ENCODE measurements at regions not wholly inside any gene's neighbourhood (a gene's known extent, or its start where the extent isn't known, plus 50 kb on each side); places are given as distances from the start of the nearest gene placed in this dataset.

DNA sequence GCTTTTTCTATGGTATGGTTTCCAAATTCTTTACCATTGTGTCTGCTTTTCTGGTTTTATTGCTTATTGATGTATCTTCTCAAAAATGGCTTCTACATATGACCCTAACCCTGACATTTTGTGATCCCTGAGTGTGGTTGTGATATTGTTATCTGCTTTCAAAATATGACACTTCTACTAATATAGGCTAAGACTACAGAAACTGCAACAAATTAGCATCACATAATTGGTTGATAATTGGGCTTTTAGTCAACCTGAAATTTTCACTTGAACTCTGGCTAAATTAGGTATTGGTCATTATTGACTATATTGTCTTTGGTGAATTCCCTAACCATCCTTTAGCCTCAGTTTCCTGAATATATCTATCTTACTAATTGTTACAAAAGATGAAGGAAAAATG is 246.1 kb downstream of the PIK3C3 start:
- no peaks in the 10 kb centered on the region for H3K27me3 ChIP-seq
- peaks cover 6% of the 10 kb centered on the region for H3K4me1 ChIP-seq (ENCODE audit: low read depth)
- DNase-seq (ENCODE audit: low read depth in 1 of 2, low spot score in 1 of 2), result no peak
- H3K9me3 ChIP-seq (ENCODE audit: low read depth), result no peaks in the 10 kb centered on the region
- no peaks in the 10 kb centered on the region for H3K36me3 ChIP-seq
- H3K4me3 ChIP-seq, result no peak overlapping the region
- no peak overlapping the region for H3K27ac ChIP-seq
- TF ChIP-seq, protein P1, sequence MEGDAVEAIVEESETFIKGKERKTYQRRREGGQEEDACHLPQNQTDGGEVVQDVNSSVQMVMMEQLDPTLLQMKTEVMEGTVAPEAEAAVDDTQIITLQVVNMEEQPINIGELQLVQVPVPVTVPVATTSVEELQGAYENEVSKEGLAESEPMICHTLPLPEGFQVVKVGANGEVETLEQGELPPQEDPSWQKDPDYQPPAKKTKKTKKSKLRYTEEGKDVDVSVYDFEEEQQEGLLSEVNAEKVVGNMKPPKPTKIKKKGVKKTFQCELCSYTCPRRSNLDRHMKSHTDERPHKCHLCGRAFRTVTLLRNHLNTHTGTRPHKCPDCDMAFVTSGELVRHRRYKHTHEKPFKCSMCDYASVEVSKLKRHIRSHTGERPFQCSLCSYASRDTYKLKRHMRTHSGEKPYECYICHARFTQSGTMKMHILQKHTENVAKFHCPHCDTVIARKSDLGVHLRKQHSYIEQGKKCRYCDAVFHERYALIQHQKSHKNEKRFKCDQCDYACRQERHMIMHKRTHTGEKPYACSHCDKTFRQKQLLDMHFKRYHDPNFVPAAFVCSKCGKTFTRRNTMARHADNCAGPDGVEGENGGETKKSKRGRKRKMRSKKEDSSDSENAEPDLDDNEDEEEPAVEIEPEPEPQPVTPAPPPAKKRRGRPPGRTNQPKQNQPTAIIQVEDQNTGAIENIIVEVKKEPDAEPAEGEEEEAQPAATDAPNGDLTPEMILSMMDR (IDR thresholded peaks at IDR 0.05; ENCODE audit: low read depth, low read length), result no peak

DNA sequence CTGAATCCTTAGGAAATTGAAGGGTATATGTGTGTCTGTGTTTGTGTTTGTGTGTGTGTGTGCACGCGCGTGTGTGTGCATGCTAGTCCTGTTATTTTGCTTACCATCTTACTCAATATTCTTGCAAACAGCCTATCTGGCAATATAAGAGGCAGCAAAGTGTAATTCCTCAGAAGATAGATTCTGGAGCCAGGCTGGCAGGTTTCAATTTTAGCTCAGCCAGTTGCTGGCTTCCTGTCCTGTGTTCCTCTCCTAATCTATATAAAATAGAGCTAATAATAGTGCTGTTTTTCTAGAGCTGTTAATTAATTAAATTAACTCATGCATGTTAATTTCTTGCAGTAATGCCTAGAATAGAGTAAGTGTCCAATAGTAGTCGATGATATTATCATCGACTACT is 256.2 kb downstream of the PIK3C3 start:
- no peak overlapping the region for H3K4me3 ChIP-seq
- DNase-seq (ENCODE audit: low read depth in 1 of 2, low spot score in 1 of 2), result no peak
- no peaks in the 10 kb centered on the region for H3K4me1 ChIP-seq (ENCODE audit: low read depth)
- H3K27me3 ChIP-seq, result no peaks in the 10 kb centered on the region
- no peaks in the 10 kb centered on the region for H3K36me3 ChIP-seq
- H3K27ac ChIP-seq, result no peak overlapping the region
- TF ChIP-seq, protein P1 (IDR thresholded peaks at IDR 0.05; ENCODE audit: low read depth, low read length), result no peak
- no peaks in the 10 kb centered on the region for H3K9me3 ChIP-seq (ENCODE audit: low read depth)

DNA sequence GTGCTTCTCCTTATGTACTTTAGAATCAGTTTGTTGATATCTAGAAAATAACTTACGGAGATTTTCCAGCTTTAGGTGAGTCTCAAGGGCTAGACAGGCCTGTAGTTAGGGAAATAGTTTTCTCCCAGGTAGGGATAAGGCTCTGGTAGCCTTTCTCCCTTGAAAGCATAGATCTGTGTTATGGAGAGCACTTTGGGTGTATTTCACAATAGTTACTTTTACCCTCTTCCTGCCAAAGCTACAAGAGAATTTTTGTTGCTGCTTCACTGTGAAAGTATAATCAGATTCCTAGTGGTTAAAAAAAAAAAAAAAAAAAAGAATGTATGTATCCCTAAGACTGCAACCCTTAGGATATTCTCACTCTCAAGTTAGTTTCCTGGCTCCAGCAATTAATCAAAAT is 267.5 kb downstream of the PIK3C3 start:
- H3K27ac ChIP-seq, result no peak overlapping the region
- H3K4me1 ChIP-seq (ENCODE audit: low read depth), result no peaks in the 10 kb centered on the region
- H3K9me3 ChIP-seq (ENCODE audit: low read depth), result no peaks in the 10 kb centered on the region
- H3K36me3 ChIP-seq, result no peaks in the 10 kb centered on the region
- no peak overlapping the region for H3K4me3 ChIP-seq
- no peaks in the 10 kb centered on the region for H3K27me3 ChIP-seq
- DNase-seq (ENCODE audit: low read depth in 1 of 2, low spot score in 1 of 2), result no peak
- TF ChIP-seq, protein P1 (IDR thresholded peaks at IDR 0.05; ENCODE audit: low read depth, low read length), result no peak

DNA sequence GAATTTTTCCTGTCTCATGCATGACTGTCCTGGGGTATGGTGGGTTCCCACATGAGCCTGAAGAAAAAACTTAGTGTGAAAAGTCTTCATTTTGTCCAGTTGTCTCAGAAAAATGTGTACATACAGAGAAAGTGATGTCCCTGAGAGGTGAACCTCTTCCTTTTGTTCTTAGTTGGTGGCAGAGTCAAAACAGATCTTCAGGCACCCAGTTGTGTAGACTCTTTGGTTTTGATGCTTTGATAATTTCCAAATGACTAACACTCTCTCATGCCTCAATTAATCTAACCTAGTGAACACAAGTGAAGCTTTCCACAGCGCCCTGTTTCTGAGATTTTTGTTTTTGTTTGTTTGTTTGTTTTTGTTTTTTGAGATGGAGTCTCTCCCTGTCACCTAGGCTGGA is 273.5 kb downstream of the PIK3C3 start:
- Histone ChIP-seq H3K9me3 (ENCODE audit: low read depth) (no peaks in the 10 kb centered on the region), H3K27ac (no peak overlapping the region), H3K4me3 (no peak overlapping the region), H3K4me1 (ENCODE audit: low read depth) (no peaks in the 10 kb centered on the region), H3K36me3 (no peaks in the 10 kb centered on the region), H3K27me3 (no peaks in the 10 kb centered on the region)
- TF ChIP-seq, protein P1 (IDR thresholded peaks at IDR 0.05; ENCODE audit: low read depth, low read length), result no peak
- DNase-seq (ENCODE audit: low read depth in 1 of 2, low spot score in 1 of 2), result no peak

DNA sequence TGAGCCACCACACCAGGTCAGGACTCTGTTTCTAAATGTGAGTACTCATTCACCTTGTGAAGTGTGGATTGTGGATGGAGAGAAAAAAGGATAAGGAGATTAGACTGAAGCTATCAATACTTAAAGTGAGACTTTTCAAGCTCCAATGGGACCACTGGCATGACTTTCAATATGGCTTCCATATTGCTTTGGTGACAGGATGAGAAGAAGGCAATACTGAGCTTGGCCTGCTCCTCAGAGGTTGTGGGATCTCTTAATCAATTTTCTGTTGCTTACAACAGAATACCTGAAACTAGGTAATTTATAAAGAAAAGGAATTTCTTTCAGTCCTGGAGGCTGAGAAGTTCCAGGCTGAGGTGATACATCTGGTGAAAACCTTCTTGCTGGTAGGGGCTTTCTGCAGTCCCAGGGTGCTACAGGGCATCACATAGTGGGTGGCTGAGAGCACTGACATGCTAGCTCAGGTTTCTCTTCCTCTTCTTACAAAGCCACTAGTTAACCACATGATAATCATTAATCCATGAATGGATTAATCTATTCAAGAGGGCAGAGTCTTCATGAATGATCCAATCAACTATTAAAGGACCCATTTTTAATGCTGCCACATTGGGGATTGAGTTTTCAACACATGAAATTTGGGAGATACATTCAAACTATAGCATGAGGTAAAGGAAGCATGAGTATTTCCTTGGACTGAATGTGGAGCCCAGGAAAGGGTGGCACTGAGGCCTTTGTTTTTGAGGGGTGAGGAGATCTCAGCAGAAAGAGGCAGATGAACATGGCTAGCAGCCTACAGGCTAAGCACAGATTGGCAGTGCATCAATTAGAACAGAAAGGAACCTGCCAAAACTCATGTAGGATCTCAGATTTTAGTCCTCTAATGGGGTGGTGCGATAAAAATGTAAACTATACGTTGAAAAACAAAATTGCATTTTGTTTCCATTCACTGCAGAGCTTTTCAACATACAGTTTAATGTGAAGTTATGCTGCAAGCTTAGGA is 274.5 kb downstream of the PIK3C3 start:
- Histone ChIP-seq H3K27me3 (no peaks in the 10 kb centered on the region), H3K36me3 (no peaks in the 10 kb centered on the region), H3K9me3 (ENCODE audit: low read depth) (no peaks in the 10 kb centered on the region), H3K4me3 (no peak overlapping the region), H3K27ac (no peak overlapping the region), H3K4me1 (ENCODE audit: low read depth) (no peaks in the 10 kb centered on the region)
- no peak for DNase-seq (ENCODE audit: low read depth in 1 of 2, low spot score in 1 of 2)
- TF ChIP-seq, protein P1 (IDR thresholded peaks at IDR 0.05; ENCODE audit: low read depth, low read length), result no peak

All from cardiac muscle cell (in vitro differentiated cells and primary cell).